ENCODE measurements at regions not wholly inside any gene's neighbourhood (a gene's known extent, or its start where the extent isn't known, plus 50 kb on each side); places are given as distances from the start of the nearest gene placed in this dataset.

GRCh38 chr1:83552820-83553219, 446.1 kb downstream of the TTLL7 start:
- TF ChIP-seq, protein P1, sequence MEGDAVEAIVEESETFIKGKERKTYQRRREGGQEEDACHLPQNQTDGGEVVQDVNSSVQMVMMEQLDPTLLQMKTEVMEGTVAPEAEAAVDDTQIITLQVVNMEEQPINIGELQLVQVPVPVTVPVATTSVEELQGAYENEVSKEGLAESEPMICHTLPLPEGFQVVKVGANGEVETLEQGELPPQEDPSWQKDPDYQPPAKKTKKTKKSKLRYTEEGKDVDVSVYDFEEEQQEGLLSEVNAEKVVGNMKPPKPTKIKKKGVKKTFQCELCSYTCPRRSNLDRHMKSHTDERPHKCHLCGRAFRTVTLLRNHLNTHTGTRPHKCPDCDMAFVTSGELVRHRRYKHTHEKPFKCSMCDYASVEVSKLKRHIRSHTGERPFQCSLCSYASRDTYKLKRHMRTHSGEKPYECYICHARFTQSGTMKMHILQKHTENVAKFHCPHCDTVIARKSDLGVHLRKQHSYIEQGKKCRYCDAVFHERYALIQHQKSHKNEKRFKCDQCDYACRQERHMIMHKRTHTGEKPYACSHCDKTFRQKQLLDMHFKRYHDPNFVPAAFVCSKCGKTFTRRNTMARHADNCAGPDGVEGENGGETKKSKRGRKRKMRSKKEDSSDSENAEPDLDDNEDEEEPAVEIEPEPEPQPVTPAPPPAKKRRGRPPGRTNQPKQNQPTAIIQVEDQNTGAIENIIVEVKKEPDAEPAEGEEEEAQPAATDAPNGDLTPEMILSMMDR (conservative IDR thresholded peaks at IDR 0.05; ENCODE audit: low read length), result no peak
- no peak for DNase-seq (ENCODE audit: low read depth)
- no peak overlapping the region for H3K4me3 ChIP-seq (ENCODE audit: low read length)

DNA sequence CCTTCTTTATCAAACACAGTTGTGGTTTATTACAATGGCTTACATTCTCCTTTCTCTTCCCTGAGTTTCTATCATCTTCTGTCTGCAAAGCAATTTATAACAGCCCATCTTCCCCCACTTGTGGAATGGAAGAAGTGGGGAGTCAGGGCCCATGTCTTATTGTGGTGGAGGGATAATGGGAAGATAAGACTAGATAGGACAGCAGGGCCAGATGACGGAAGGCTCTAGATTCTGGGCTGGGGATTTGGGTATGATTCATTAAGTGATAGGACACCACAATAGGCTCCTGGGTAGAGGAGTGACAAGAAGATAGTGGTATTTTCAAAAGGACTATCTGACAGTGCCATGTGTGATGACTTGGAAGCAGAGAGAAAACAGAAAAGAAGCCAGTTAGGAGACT, 450.6 kb downstream of the TTLL7 start:
- no peak for DNase-seq (ENCODE audit: low read depth)
- TF ChIP-seq, protein P1 (conservative IDR thresholded peaks at IDR 0.05; ENCODE audit: low read length), result no peak
- H3K4me3 ChIP-seq (ENCODE audit: low read length), result no peak overlapping the region

DNA sequence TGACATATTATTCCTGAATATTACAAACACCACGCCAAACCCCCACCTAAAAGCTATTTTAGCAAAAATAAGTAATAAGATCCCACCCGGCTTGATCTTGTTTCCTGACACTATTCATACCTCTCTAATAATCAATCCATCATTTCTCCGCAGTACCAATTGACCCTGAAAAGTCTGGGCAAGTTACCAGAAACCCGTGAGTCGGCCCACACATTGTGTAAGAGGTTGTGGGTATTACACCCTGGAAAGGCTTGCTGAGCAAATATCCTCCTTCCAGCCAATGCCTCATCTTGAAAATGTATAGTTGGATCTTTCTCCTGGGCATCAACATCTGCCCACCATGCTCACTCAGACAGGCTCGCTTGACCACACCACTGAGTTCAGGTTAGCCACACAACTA, 451.0 kb downstream of the TTLL7 start:
- TF ChIP-seq, protein P1 (conservative IDR thresholded peaks at IDR 0.05; ENCODE audit: low read length), result no peak
- DNase-seq (ENCODE audit: low read depth), result peak; percentile 48
- no peak overlapping the region for H3K4me3 ChIP-seq (ENCODE audit: low read length)

DNA sequence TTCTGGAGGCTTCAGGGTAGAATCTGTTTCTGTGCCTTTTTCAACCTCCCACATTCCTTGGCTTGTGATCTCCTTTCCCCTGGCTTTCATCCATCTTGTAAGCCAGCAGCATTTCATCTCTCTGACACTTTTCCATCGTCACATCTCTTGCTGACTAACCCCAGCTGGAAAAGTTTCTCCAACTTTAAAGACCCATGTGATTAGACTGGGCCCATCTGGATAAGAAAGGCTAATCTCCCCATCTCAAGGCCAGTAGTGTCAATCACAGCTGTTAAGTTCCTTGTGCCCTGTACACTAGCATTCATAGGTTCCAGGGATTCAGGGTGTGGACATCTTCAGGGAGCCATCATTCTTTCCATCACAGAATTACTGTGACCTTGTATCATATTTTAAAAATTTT, 452.1 kb downstream of the TTLL7 start:
- TF ChIP-seq, protein P1 (conservative IDR thresholded peaks at IDR 0.05; ENCODE audit: low read length), result no peak
- DNase-seq (ENCODE audit: low read depth), result peak; percentile 25
- no peak overlapping the region for H3K4me3 ChIP-seq (ENCODE audit: low read length)

DNA sequence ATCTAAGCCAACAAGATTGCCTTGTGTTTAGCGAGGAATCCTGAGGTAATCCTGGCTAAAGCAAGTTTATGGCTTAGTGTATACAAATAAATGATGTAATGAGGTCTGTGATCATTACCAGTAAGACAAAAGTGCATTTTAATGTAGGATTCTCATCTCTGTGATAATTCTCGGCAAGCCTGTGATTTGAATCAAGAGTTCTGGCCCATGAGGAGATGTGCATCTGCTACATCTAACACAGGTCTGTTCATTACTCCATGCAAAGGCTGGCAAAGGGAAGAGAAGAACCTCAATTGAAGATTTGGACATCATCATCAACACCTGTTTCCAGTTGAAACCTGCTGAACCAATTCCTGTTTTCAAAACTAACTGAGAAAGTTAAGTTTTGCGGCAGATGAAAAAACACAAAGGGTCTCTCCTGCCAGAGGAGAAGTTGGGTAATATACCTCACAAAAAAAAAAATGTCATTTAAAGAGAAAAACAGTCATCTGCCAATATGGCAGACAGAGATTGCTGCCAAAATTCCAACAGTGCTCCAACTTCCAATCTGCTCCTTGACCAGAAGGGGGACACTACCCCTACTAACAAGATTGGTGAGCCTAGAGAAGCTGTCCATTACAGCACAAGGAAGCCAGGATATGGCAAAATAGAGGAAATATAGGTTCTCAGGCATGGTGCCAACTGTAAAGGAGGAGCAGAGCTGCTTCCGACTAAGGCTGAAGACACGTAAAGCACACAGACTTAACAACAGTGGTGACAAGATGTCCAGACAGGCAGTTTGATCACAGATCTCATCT, 453.7 kb downstream of the TTLL7 start:
- H3K4me3 ChIP-seq (ENCODE audit: low read length), result no peak overlapping the region
- TF ChIP-seq, protein P1 (conservative IDR thresholded peaks at IDR 0.05; ENCODE audit: low read length), result peak; percentile 12; the same call in 1 of the 2 replicates
- no peak for DNase-seq (ENCODE audit: low read depth)

DNA sequence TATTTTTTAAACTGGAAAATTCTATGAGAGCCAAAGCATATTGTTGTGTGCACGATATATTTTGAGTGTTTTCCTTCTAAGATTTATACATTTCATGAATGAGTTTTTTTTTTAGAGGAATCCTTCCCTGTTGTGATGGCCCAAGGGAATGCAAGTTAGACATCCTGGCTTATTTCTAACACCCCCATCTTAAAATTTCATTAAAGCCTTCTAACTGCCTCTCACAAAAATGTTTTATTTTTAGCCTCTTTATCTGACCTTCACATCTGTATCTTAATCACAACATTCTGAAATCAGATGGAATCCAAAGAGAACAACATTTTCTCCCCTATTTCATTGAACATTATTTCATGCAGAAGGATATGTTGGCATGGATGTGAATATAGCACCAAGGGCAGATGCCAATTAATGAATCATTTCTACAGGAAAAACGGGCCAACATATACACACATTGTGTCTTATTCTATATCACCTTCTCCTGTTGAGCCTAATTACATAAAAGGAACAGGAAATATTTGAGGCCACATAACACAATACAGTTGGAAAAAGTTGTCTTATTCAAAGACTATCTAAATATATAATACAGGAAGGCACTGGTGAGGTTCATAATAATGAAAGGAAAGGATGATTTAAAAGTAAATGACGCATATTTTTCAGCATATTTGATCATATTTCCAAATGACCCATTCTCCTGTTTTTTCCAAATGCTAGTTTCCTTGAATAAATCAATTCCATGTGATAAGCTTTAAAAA, 455.5 kb downstream of the TTLL7 start:
- TF ChIP-seq, protein P1 (conservative IDR thresholded peaks at IDR 0.05; ENCODE audit: low read length), result no peak
- H3K4me3 ChIP-seq (ENCODE audit: low read length), result no peak overlapping the region
- no peak for DNase-seq (ENCODE audit: low read depth)
